Astrocyte of the spinal cord (primary cell): ENCODE measurements at regions not wholly inside any gene's neighbourhood (a gene's known extent, or its start where the extent isn't known, plus 50 kb on each side); places are given as distances from the start of the nearest gene placed in this dataset.

Source experiments
- DNase-seq: peaks from one replicate; pipeline ENCODE4 v3.0.0; 2011; ENCODE audit warnings: low read depth, low spot score
- H3K4me3 ChIP-seq: 2 replicates; pipeline ENCODE4 v1.5.1; 2011; ENCODE audit warnings: low read depth, mild to moderate bottlenecking, low read length, moderate library complexity
- in situ Hi-C: cut with HindIII; loops from 2 replicates; pipeline ENCODE4 v1.10.0; 2017; ENCODE audit warnings: low sequenced_read_pairs
- TF ChIP-seq, protein P1 (sequence below): IDR thresholded peaks from 2 replicates; pipeline ENCODE4 v1.5.1; 2012; ENCODE audit warnings: low read depth, mild to moderate bottlenecking, low read length, inconsistent platforms

DNA sequence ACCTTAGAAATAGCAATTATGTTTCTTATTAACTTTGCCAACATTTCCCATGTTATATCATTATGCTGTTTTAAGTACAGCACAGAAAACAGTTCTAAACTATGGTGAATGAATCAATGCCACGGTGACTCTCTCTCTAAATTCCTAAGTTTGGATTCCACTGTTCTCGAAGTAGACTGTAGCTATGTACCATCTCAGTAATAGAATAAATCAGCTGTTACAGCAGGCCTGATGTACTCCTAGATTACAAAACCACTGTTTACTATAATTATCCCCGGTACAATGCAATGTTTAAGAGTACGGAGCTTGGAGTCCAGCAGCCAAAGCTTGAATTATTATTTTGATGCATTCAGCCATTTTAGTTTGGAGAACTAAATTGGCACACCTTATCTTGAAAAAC is 476.3 kb upstream of the SLITRK1 start:
- no peak overlapping the region for H3K4me3 ChIP-seq

DNA sequence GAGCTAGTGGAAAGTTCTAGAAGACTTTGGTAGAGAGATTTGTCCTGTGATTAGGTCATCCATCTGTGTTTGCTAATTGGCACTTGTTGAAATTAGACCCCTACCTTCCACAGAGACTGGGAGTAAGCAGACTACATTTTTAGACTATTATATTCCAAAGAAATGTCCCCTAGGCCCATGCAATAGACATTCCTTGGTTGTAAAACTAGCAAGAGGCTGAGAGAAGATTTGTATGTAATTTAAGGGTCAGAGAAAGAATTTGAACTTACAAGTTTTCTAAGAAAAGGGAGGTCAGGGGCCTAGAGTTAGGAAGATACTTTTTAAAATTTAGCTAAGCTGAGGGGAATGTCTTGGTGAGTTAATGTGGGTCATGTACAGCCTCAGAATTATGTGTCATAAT is 470.7 kb upstream of the SLITRK1 start:
- peak; percentile 7 for DNase-seq
- TF ChIP-seq, protein P1, sequence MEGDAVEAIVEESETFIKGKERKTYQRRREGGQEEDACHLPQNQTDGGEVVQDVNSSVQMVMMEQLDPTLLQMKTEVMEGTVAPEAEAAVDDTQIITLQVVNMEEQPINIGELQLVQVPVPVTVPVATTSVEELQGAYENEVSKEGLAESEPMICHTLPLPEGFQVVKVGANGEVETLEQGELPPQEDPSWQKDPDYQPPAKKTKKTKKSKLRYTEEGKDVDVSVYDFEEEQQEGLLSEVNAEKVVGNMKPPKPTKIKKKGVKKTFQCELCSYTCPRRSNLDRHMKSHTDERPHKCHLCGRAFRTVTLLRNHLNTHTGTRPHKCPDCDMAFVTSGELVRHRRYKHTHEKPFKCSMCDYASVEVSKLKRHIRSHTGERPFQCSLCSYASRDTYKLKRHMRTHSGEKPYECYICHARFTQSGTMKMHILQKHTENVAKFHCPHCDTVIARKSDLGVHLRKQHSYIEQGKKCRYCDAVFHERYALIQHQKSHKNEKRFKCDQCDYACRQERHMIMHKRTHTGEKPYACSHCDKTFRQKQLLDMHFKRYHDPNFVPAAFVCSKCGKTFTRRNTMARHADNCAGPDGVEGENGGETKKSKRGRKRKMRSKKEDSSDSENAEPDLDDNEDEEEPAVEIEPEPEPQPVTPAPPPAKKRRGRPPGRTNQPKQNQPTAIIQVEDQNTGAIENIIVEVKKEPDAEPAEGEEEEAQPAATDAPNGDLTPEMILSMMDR = no peak
- no peak overlapping the region for H3K4me3 ChIP-seq
- in situ Hi-C loops = no loop called here

More for the DNA sequence above, 476.3 kb upstream of the SLITRK1 start:
- TF ChIP-seq, protein P1 = no peak
- in situ Hi-C loops = no loop called here
- no peak for DNase-seq

DNA sequence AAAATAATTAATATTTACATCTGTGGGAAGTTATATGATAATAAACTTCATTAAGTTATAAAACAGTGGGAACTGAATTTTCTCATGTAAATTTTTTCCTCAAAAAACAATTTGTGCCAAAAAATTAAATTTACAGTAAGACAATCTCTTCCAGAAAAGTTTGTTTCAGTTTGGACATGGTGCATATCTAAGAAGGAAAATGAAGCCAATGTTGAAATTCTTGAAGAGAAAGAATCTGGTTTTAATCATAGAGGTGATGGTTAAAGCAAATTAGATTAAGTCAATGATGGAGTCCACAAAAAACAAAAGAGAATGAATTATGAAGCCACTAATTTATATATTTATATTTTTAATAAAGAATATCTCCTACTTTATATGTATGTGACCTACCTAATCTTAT is 457.2 kb upstream of the SLITRK1 start:
- H3K4me3 ChIP-seq = no peak overlapping the region
- DNase-seq = no peak
- TF ChIP-seq, protein P1 = no peak
- in situ Hi-C loops = no loop called here

DNA sequence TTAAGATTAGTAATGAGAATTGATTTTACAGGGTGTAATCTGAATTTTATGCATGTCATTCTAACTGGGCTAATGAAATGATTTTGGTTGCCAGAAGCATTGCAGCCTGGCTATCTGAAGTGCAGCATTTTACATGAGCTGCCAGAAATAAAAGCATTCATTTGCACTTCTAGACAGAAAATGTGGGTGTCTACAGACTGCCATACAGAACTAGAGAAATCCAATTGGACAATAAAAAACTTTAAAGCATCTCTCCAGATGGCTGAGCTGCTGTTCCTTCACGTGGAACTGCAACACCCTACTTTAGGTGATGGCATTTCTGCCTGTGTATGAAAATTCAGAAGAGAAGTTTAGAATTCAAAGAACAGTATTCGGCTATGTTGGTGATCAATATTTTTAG is 450.1 kb upstream of the SLITRK1 start:
- TF ChIP-seq, protein P1 = no peak
- no peak overlapping the region for H3K4me3 ChIP-seq
- in situ Hi-C loops = no loop called here
- no peak for DNase-seq

DNA sequence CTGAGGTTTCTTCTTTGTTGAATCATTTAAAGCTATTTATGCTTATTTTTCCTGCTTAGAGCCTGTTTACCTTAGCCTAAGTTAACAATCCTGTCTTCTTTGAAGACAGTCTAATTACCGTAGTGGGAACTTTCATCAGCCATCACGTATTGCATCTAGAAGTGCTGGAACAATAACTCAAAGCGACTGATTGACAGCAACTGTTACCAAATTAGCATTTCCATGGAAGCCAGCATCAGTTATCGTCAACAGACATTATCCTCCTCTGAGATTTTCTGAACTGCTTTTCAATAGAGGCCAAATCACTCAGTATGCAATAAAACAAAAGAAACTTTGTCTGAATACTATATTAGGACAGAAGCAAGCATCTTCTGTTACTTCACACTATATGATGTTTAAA is 433.3 kb upstream of the SLITRK1 start:
- TF ChIP-seq, protein P1 = no peak
- no peak overlapping the region for H3K4me3 ChIP-seq
- in situ Hi-C loops = no loop called here
- DNase-seq = no peak

DNA sequence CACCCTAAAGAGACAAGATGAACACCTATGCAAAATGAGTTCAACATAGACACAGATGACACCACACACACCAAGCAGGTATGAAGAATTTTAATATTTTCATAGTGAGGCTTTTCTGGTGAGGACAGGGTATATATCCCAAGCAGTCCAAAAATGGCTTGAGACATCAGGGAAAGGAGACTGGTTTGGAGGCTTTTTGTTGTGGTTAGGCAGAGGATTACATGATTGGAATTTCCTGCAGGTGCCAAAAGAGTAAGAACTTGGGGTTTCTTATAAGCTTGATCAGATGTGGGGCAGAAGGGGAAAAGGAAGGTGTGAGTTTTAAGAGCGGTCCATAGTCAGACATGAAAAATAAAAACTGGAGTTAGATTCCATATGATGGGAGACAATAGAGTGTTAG is 420.8 kb upstream of the SLITRK1 start:
- in situ Hi-C loops = no loop called here
- DNase-seq = no peak

More for the DNA sequence above, 420.8 kb upstream of the SLITRK1 start:
- TF ChIP-seq, protein P1 = no peak
- no peak overlapping the region for H3K4me3 ChIP-seq
